HCT116 (cell line): ENCODE measurements at regions not wholly inside any gene's neighbourhood (a gene's known extent, or its start where the extent isn't known, plus 50 kb on each side); places are given as distances from the start of the nearest gene placed in this dataset.

Experiments used
- ATAC-seq: fragments of 200-7000 bp; cut with Tn5 transposase; 2 replicates; pipeline ENCODE4 v1.9.1; 2020; ENCODE audit warnings: mild to moderate bottlenecking, moderate library complexity
- BruUV-seq: library from RNA; stranded (reverse); fragments of 400-500 nt; replicated peaks from 2 replicates; lab custom pipeline; 2021; lab: Mats Ljungman, UMichigan
- CTCF ChIA-PET: fragments of 300-600 bp; sonication (Branson Sonifier 250); formaldehyde crosslinking; loops from one replicate; lab custom pipeline; 2021; ENCODE audit warnings: antibody characterized with exemption; lab: Charles Lee
- POLR2A ChIA-PET: fragments of 300-600, 350-600 bp; sonication (Branson Sonifier 250); formaldehyde crosslinking; loops from one replicate; lab custom pipeline; 2021; ENCODE audit warnings: antibody characterized with exemption; lab: Charles Lee
- RAD21 ChIA-PET, 2 experiments: fragments of 300-600 bp; sonication (Branson Sonifier 250); formaldehyde crosslinking; loops; one replicate each; lab custom pipeline; 2023; ENCODE audit warnings: low total read pairs in 2 of 2; ENCODE audit not compliant: uncharacterized antibody in 2 of 2, unreplicated experiment in 2 of 2, low non-redundant PET in 1 of 2; lab: Charles Lee
- DNase-seq: peaks from one replicate; pipeline ENCODE4 v3.0.0-alpha.2; 2010; ENCODE audit warnings: low read depth, low spot score
- H2AFZ ChIP-seq: fragments of 200-600 bp; shearing (Covaris generic), sonication (generic); 2 replicates; pipeline ENCODE4 v1.6.1; 2017; ENCODE audit warnings: low read depth, mixed run types, mixed read lengths, antibody characterized with exemption, low read length; ENCODE audit not compliant: poor library complexity, severe bottlenecking
- H3K27ac ChIP-seq: 2 replicates; pipeline ENCODE4 v1.5.1; 2012; ENCODE audit warnings: low read depth, low read length
- H3K27me3 ChIP-seq: fragments of 200-600 bp; sonication (generic); 2 replicates; pipeline ENCODE4 v1.6.1; 2016; ENCODE audit warnings: mixed run types, low read length, mixed read lengths; ENCODE audit not compliant: insufficient read depth
- H3K36me3 ChIP-seq, 2 experiments: fragments of 200-500 bp in 1 of 2; fragments of 200-600 bp in 1 of 2; sonication (Bioruptor generic) in 1 of 2; sonication (generic) in 1 of 2; 2 replicates each; pipeline versions ENCODE4 v1.5.1 to v1.6.1; 2014 to 2016; ENCODE audit warnings: low read length in 2 of 2, inconsistent platforms in 1 of 2, mixed read lengths in 1 of 2, mixed run types in 1 of 2; ENCODE audit not compliant: insufficient read depth in 2 of 2, control insufficient read depth in 1 of 2
- H3K4me1 ChIP-seq, 2 experiments: fragments of 200-600 bp in 1 of 2; sonication (generic) in 1 of 2; 2 replicates each; pipeline versions ENCODE4 v1.5.1 to v1.6.1; 2012 to 2017; ENCODE audit warnings: low read length in 2 of 2, inconsistent platforms in 1 of 2, mild to moderate bottlenecking in 1 of 2, mixed read lengths in 1 of 2, mixed run types in 1 of 2, moderate library complexity in 1 of 2; ENCODE audit not compliant: insufficient read depth in 2 of 2, control insufficient read depth in 1 of 2
- H3K4me2 ChIP-seq: fragments of 200-600 bp; sonication (generic); 2 replicates; pipeline ENCODE4 v1.6.1; 2017; ENCODE audit warnings: mixed run types, low read length, mixed read lengths
- H3K4me3 ChIP-seq, 2 experiments: fragments of 200-600 bp in 1 of 2; sonication (generic) in 1 of 2; replicated peaks in 1 of 2; 2 replicates each; pipeline ENCODE4 v1.5.1; 2011 to 2016; ENCODE audit warnings: low read length in 2 of 2, control low read depth in 1 of 2, low read depth in 1 of 2, mild to moderate bottlenecking in 1 of 2, mixed read lengths in 1 of 2, mixed run types in 1 of 2
- H3K79me2 ChIP-seq: fragments of 200-600 bp; sonication (generic); 2 replicates; pipeline ENCODE4 v1.6.1; 2017; ENCODE audit warnings: mild to moderate bottlenecking, mixed run types, low read length, moderate library complexity, mixed read lengths; ENCODE audit not compliant: insufficient read depth
- H3K9ac ChIP-seq: fragments of 200-600 bp; sonication (generic); 2 replicates; pipeline ENCODE4 v1.6.1; 2016; ENCODE audit warnings: low read length, mixed read lengths
- H3K9me2 ChIP-seq: fragments of 200-600 bp; sonication (generic), shearing (Covaris generic); 2 replicates; pipeline ENCODE4 v1.6.1; 2017; ENCODE audit warnings: mixed run types, mild to moderate bottlenecking, moderate library complexity; ENCODE audit not compliant: insufficient read depth
- H3K9me3 ChIP-seq, 2 experiments: fragments of 200-500 bp in 1 of 2; fragments of 200-600 bp in 1 of 2; sonication (Bioruptor generic) in 1 of 2; sonication (generic) in 1 of 2; 2 replicates each; pipeline ENCODE4 v1.6.1; 2014 to 2017; ENCODE audit warnings: low read length in 2 of 2, mixed read lengths in 2 of 2, inconsistent platforms in 1 of 2, low read depth in 1 of 2, mild to moderate bottlenecking in 1 of 2, mixed run types in 1 of 2, moderate library complexity in 1 of 2; ENCODE audit not compliant: control insufficient read depth in 1 of 2, insufficient read depth in 1 of 2
- H4K20me1 ChIP-seq: fragments of 200-600 bp; sonication (generic), shearing (Covaris generic); 2 replicates; pipeline ENCODE4 v1.6.1; 2017; ENCODE audit warnings: mixed run types, mild to moderate bottlenecking, moderate library complexity; ENCODE audit not compliant: insufficient read depth
- EGR1 ChIP-seq: IDR thresholded peaks from 2 replicates; pipeline ENCODE4 v1.6.1; 2012; ENCODE audit warnings: low read depth
- ELF1 ChIP-seq: IDR thresholded peaks from 2 replicates; pipeline ENCODE4 v1.6.1; 2012; ENCODE audit warnings: low read depth, borderline replicate concordance
- EZH2 ChIP-seq: fragments of 200-600 bp; sonication (generic); IDR thresholded peaks from 2 replicates; pipeline ENCODE4 v1.6.1; 2017; ENCODE audit warnings: antibody characterized with exemption, mixed run types
- EZH2phosphoT487 ChIP-seq: fragments of 200-600 bp; IDR thresholded peaks from 2 replicates; pipeline ENCODE4 v1.6.1; 2018; ENCODE audit warnings: antibody characterized with exemption, borderline replicate concordance
- FOSL1 ChIP-seq: IDR thresholded peaks from 2 replicates; pipeline ENCODE4 v1.6.1; 2012; ENCODE audit warnings: low read depth
- JUND ChIP-seq: IDR thresholded peaks from 2 replicates; pipeline ENCODE4 v1.6.1; 2012
- POLR2A ChIP-seq: IDR thresholded peaks from 2 replicates; pipeline ENCODE4 v1.7.0; 2011; ENCODE audit warnings: borderline replicate concordance; ENCODE audit not compliant: insufficient read depth, insufficient read length; ENCODE audit errors: extremely low read depth
- POLR2AphosphoS5 ChIP-seq: IDR thresholded peaks from 2 replicates; pipeline ENCODE4 v1.6.1; 2011; ENCODE audit warnings: mild to moderate bottlenecking, low read depth, low read length, moderate library complexity
- RAD21 ChIP-seq: IDR thresholded peaks from 2 replicates; pipeline ENCODE4 v1.6.1; 2012; ENCODE audit warnings: low read depth, mild to moderate bottlenecking
- SRF ChIP-seq: IDR thresholded peaks from 2 replicates; pipeline ENCODE4 v1.6.1; 2012; ENCODE audit warnings: low read depth
- TCF7L2 ChIP-seq: IDR thresholded peaks from 2 replicates; pipeline ENCODE4 v1.7.0; 2011; ENCODE audit warnings: borderline replicate concordance, inconsistent platforms; ENCODE audit not compliant: insufficient read depth, insufficient read length; ENCODE audit errors: extremely low read depth
- ZNF274 ChIP-seq: fragments of 200-500 bp; sonication (Bioruptor generic); IDR thresholded peaks from 2 replicates; pipeline ENCODE4 v1.6.1; 2014; ENCODE audit warnings: mild to moderate bottlenecking, low read depth, low read length, inconsistent platforms
- intact Hi-C: fragments of 100-400 bp; cut with micrococcal nuclease; formaldehyde crosslinking; loops from 2 replicates; pipeline ENCODE4 v1.10.0; 2022
- TF ChIP-seq, protein P1 (sequence below), 3 experiments: fragments of 200-600 bp in 1 of 3; sonication (generic) in 1 of 3; IDR thresholded peaks in 2 of 3; conservative IDR thresholded peaks in 1 of 3; 2 replicates each; pipeline ENCODE4 v1.5.1; 2012 to 2017; ENCODE audit warnings: low read depth in 2 of 3, low read length in 2 of 3, antibody characterized with exemption in 1 of 3, borderline replicate concordance in 1 of 3, control low read depth in 1 of 3, mild to moderate bottlenecking in 1 of 3, mixed read lengths in 1 of 3, mixed run types in 1 of 3, moderate library complexity in 1 of 3; ENCODE audit not compliant: insufficient read depth in 1 of 3
- TF ChIP-seq, protein P2 (sequence below): IDR thresholded peaks from 2 replicates; pipeline ENCODE4 v1.6.1; 2012; ENCODE audit warnings: low read depth
- TF ChIP-seq, protein P3 (sequence below): IDR thresholded peaks from 2 replicates; pipeline ENCODE4 v1.6.1; 2012

DNA sequence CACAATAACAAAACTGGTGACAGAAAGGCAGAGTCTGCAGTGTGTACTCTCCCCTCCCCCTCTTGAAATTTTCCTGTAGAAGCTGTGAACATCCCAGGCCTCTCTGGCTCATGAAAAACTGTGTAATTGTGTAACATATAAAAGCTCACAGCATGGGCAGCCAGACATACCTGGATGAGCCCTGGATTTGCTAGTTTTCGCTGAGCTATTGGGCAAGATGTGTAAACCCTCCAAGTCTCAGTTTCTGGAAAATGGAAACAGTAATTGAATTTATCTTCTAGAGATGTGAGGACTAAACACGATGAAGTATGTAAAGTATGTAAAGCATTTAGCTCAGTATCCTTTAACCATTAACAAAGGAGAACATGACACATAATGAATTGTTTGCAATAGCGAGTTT lies 143.2 kb upstream of the ANKH start:
- H4K20me1 ChIP-seq = no peaks in the 10 kb centered on the region
- peaks cover 7% of the 10 kb centered on the region; the same call in 1 of the 2 replicates for H3K27me3 ChIP-seq
- H3K79me2 ChIP-seq = no peaks in the 10 kb centered on the region
- H3K27ac ChIP-seq = no peak overlapping the region
- ATAC-seq (no peak), DNase-seq (no peak)
- ChIA-PET CTCF (interaction anchor here (1.0 to 2.1 kb wide), 4 partner anchors 11 to 366 kb away, joined by 3 to 7 read pairs (median 6); no protein-coding TSS in a partner anchor), RAD21 (no interaction called here), POLR2A (no interaction called here)
- no peaks in the 10 kb centered on the region for H3K9me2 ChIP-seq
- TF ChIP-seq EZH2 (no peak), TCF7L2 (no peak), SRF (no peak), POLR2A (no peak), POLR2AphosphoS5 (no peak), EZH2phosphoT487 (no peak), EGR1 (no peak), ELF1 (no peak), FOSL1 (no peak), ZNF274 (no peak), RAD21 (no peak), JUND (no peak)
- TF ChIP-seq, protein P1, sequence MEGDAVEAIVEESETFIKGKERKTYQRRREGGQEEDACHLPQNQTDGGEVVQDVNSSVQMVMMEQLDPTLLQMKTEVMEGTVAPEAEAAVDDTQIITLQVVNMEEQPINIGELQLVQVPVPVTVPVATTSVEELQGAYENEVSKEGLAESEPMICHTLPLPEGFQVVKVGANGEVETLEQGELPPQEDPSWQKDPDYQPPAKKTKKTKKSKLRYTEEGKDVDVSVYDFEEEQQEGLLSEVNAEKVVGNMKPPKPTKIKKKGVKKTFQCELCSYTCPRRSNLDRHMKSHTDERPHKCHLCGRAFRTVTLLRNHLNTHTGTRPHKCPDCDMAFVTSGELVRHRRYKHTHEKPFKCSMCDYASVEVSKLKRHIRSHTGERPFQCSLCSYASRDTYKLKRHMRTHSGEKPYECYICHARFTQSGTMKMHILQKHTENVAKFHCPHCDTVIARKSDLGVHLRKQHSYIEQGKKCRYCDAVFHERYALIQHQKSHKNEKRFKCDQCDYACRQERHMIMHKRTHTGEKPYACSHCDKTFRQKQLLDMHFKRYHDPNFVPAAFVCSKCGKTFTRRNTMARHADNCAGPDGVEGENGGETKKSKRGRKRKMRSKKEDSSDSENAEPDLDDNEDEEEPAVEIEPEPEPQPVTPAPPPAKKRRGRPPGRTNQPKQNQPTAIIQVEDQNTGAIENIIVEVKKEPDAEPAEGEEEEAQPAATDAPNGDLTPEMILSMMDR (IDR thresholded peaks at IDR 0.05 in 2 of 3, conservative IDR thresholded peaks at IDR 0.05 in 1 of 3; ENCODE audit: borderline replicate concordance in 1 of 3, insufficient read depth in 1 of 3, low read depth in 2 of 3, low read length in 2 of 3) = no peak
- TF ChIP-seq, protein P2, sequence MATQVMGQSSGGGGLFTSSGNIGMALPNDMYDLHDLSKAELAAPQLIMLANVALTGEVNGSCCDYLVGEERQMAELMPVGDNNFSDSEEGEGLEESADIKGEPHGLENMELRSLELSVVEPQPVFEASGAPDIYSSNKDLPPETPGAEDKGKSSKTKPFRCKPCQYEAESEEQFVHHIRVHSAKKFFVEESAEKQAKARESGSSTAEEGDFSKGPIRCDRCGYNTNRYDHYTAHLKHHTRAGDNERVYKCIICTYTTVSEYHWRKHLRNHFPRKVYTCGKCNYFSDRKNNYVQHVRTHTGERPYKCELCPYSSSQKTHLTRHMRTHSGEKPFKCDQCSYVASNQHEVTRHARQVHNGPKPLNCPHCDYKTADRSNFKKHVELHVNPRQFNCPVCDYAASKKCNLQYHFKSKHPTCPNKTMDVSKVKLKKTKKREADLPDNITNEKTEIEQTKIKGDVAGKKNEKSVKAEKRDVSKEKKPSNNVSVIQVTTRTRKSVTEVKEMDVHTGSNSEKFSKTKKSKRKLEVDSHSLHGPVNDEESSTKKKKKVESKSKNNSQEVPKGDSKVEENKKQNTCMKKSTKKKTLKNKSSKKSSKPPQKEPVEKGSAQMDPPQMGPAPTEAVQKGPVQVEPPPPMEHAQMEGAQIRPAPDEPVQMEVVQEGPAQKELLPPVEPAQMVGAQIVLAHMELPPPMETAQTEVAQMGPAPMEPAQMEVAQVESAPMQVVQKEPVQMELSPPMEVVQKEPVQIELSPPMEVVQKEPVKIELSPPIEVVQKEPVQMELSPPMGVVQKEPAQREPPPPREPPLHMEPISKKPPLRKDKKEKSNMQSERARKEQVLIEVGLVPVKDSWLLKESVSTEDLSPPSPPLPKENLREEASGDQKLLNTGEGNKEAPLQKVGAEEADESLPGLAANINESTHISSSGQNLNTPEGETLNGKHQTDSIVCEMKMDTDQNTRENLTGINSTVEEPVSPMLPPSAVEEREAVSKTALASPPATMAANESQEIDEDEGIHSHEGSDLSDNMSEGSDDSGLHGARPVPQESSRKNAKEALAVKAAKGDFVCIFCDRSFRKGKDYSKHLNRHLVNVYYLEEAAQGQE = no peak
- TF ChIP-seq, protein P3, sequence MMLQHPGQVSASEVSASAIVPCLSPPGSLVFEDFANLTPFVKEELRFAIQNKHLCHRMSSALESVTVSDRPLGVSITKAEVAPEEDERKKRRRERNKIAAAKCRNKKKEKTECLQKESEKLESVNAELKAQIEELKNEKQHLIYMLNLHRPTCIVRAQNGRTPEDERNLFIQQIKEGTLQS = no peak
- no peaks in the 10 kb centered on the region; a peak in 2 of 4 replicates for H3K4me1 ChIP-seq
- H3K9ac ChIP-seq = no peak overlapping the region
- no peak overlapping the region for H3K4me3 ChIP-seq
- BruUV-seq = no TSS peak
- intact Hi-C loops = loop anchor here (1.0 to 10.0 kb wide), 4 partner anchors 288 to 650 kb away; no protein-coding TSS in a partner anchor
- no peak overlapping the region for H3K4me2 ChIP-seq
- no peaks in the 10 kb centered on the region for H3K9me3 ChIP-seq
- no peak overlapping the region for H2AFZ ChIP-seq
- H3K36me3 ChIP-seq = no peaks in the 10 kb centered on the region
